Upper lobe of right lung (tissue), 1 donor: ENCODE measurements at regions not wholly inside any gene's neighbourhood (a gene's known extent, or its start where the extent isn't known, plus 50 kb on each side); places are given as distances from the start of the nearest gene placed in this dataset.

Source experiments
- ATAC-seq: fragments of 200-7000 bp; cut with Tn5 transposase; one replicate; pipeline ENCODE4 v1.9.1; 2020; ENCODE audit warnings: mild to moderate bottlenecking, moderate library complexity
- DNase-seq: peaks from one replicate; pipeline ENCODE4 v3.0.0-alpha.2; 2020
- H3K27ac ChIP-seq: fragments of 200-600 bp; one replicate; pipeline ENCODE4 v1.8.0; 2022
- H3K27me3 ChIP-seq: fragments of 200-600 bp; one replicate; pipeline ENCODE4 v1.8.0; 2022; ENCODE audit warnings: mild to moderate bottlenecking
- H3K36me3 ChIP-seq: fragments of 200-600 bp; one replicate; pipeline ENCODE4 v1.8.0; 2022
- H3K4me1 ChIP-seq: fragments of 200-600 bp; one replicate; pipeline ENCODE4 v1.8.0; 2022
- H3K4me3 ChIP-seq: fragments of 200-600 bp; one replicate; pipeline ENCODE4 v1.8.0; 2022; ENCODE audit warnings: mild to moderate bottlenecking
- H3K9me3 ChIP-seq: fragments of 200-600 bp; one replicate; pipeline ENCODE4 v1.8.0; 2022
- intact Hi-C: fragments of 100-400 bp; cut with DNase I; formaldehyde crosslinking; loops from one replicate; pipeline ENCODE4 v1.11.0; 2022
- TF ChIP-seq, protein P1 (sequence below): fragments of 200-600 bp; IDR thresholded peaks from one replicate; pipeline ENCODE4 v1.8.0; 2022; ENCODE audit warnings: antibody characterized with exemption
- donor health status: DM: no; HTN: yes; CAD: no; lungs with severe emphysema.

DNA sequence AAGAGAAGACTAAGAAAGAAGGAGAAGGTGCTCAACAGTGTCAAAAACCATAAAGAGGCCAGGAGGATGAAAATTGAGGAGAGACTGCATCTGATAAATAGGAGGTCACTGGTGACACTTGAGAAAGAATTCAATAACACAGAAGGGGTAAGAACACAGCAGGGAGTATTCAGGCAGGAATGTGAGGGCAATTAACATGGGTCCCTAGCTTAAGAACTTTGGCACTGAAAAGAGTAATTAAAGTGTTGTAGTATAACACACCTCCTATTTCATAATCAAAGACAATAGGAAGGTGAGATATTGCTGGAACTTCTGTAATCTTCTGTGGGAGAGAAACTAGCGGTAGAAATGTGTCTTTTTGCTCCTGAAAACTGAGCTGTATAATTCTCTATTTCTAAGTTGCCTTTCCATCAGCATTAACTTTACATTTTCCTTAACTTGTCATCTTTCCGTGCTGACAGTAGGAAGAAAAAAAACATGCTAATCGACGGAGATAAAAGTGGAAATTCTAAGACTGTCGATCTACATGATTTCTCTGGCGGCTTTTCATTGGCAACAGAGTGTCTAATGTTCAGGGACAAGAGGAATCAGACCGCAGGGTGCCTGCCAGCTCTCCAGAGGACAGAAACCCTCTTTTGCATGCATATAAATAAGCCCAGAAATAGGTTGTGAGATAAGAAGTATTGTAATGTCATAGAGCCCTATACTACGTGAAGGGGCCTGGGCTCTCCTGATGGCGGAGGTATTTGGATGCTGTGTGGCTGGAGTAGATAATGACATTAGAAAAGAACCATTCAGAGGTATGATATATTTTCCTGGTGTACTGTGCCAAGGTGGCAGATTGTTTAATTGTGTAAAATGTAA lies 147.9 kb upstream of the GAP43 start:
- no peak for ATAC-seq
- H3K4me3 ChIP-seq: no peak overlapping the region
- DNase-seq: no peak
- TF ChIP-seq, protein P1, sequence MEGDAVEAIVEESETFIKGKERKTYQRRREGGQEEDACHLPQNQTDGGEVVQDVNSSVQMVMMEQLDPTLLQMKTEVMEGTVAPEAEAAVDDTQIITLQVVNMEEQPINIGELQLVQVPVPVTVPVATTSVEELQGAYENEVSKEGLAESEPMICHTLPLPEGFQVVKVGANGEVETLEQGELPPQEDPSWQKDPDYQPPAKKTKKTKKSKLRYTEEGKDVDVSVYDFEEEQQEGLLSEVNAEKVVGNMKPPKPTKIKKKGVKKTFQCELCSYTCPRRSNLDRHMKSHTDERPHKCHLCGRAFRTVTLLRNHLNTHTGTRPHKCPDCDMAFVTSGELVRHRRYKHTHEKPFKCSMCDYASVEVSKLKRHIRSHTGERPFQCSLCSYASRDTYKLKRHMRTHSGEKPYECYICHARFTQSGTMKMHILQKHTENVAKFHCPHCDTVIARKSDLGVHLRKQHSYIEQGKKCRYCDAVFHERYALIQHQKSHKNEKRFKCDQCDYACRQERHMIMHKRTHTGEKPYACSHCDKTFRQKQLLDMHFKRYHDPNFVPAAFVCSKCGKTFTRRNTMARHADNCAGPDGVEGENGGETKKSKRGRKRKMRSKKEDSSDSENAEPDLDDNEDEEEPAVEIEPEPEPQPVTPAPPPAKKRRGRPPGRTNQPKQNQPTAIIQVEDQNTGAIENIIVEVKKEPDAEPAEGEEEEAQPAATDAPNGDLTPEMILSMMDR: no peak
- no peak overlapping the region for H3K27ac ChIP-seq
- no peaks in the 10 kb centered on the region for H3K36me3 ChIP-seq
- intact Hi-C loops: no loop called here
- no peaks in the 10 kb centered on the region for H3K4me1 ChIP-seq
- H3K9me3 ChIP-seq: no peaks in the 10 kb centered on the region
- H3K27me3 ChIP-seq: no peaks in the 10 kb centered on the region

DNA sequence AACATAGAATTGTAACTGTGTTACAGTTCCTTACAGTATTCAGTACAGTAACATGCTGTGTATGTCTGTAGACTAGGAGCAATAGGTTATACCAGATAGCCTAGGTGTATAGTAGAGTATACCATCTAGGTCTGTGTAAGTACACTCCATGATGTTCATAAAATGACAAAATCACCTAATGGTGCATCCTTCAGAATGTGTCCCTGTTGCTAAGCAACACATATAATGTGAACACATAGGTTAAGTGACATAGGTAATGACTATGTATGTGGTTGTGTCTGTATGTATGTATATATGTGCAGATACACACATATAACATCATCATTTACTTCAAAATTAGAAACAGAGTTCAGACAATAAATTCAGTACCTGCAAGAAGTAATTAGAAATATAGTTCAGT lies 146.8 kb upstream of the GAP43 start:
- no peak for ATAC-seq
- Histone ChIP-seq H3K27ac (no peak overlapping the region), H3K27me3 (no peaks in the 10 kb centered on the region), H3K9me3 (no peaks in the 10 kb centered on the region), H3K4me1 (no peaks in the 10 kb centered on the region), H3K36me3 (no peaks in the 10 kb centered on the region), H3K4me3 (no peak overlapping the region)
- intact Hi-C loops: no loop called here
- TF ChIP-seq, protein P1: no peak
- no peak for DNase-seq

GRCh38 chr3:115478359-115478758 lies 145.0 kb upstream of the GAP43 start:
- no peak overlapping the region for H3K4me3 ChIP-seq
- H3K36me3 ChIP-seq: no peaks in the 10 kb centered on the region
- TF ChIP-seq, protein P1: no peak
- no peaks in the 10 kb centered on the region for H3K4me1 ChIP-seq
- ATAC-seq (no peak), DNase-seq (no peak)
- H3K9me3 ChIP-seq: no peaks in the 10 kb centered on the region
- no peak overlapping the region for H3K27ac ChIP-seq
- H3K27me3 ChIP-seq: no peaks in the 10 kb centered on the region
- intact Hi-C loops: no loop called here

- DNase-seq: no peak
- no peaks in the 10 kb centered on the region for H3K36me3 ChIP-seq
- H3K4me3 ChIP-seq: no peak overlapping the region
- no peaks in the 10 kb centered on the region for H3K9me3 ChIP-seq
- H3K4me1 ChIP-seq: no peaks in the 10 kb centered on the region
- no peak for ATAC-seq
- H3K27ac ChIP-seq: no peak overlapping the region
- no peaks in the 10 kb centered on the region for H3K27me3 ChIP-seq
- TF ChIP-seq, protein P1: no peak
- intact Hi-C loops: no loop called here
These were observed 136.4 kb upstream of the GAP43 start for GRCh38 chr3:115486880-115487279.

GRCh38 chr3:115487968-115488367 lies 135.3 kb upstream of the GAP43 start:
- H3K4me3 ChIP-seq: no peak overlapping the region
- intact Hi-C loops: no loop called here
- no peak for DNase-seq
- H3K36me3 ChIP-seq: no peaks in the 10 kb centered on the region
- no peaks in the 10 kb centered on the region for H3K4me1 ChIP-seq
- no peaks in the 10 kb centered on the region for H3K27me3 ChIP-seq
- TF ChIP-seq, protein P1: no peak
- no peak overlapping the region for H3K27ac ChIP-seq
- H3K9me3 ChIP-seq: no peaks in the 10 kb centered on the region
- ATAC-seq: no peak
